Amygdala (tissue), 56 donors: ENCODE measurements at regions not wholly inside any gene's neighbourhood (a gene's known extent, or its start where the extent isn't known, plus 50 kb on each side); places are given as distances from the start of the nearest gene placed in this dataset.

Experiments
- DNase-seq, 56 donors: peaks; one replicate each; lab custom pipeline; 2025; lab: John Stamatoyannopoulos, UW

- no peak for DNase-seq
Measured at GRCh38 chr11:10622108-10622507, 53.6 kb upstream of the LYVE1 start.

GRCh38 chr11:10619131-10619680 is 50.7 kb upstream of the LYVE1 start:
- no peak for DNase-seq

- DNase-seq: no peak
Measured at GRCh38 chr11:10618490-10618889, 50.0 kb upstream of the LYVE1 start.
